ENCODE measurements at regions not wholly inside any gene's neighbourhood (a gene's known extent, or its start where the extent isn't known, plus 50 kb on each side); places are given as distances from the start of the nearest gene placed in this dataset.

- Histone ChIP-seq H3K36me3 (no peaks in the 10 kb centered on the region), H3K4me1 (no peaks in the 10 kb centered on the region), H3K9me3 (replicated peaks) (no peaks in the 10 kb centered on the region), H3K27me3 (ENCODE audit: low read depth) (no peaks in the 10 kb centered on the region), H3K27ac (replicated peaks) (no peak overlapping the region), H3K4me3 (no peak overlapping the region)
- intact Hi-C loops (cut with micrococcal nuclease) = no loop called here
- TF ChIP-seq CTCF (IDR thresholded peaks at IDR 0.05; ENCODE audit: borderline replicate concordance) = no peak
- no peak for DNase-seq
These were observed 688.3 kb upstream of the NECTIN3 start for GRCh38 chr3:110383356-110383755.

- no peak overlapping the region for H3K4me3 ChIP-seq
- intact Hi-C loops (cut with micrococcal nuclease) = no loop called here
- no peaks in the 10 kb centered on the region for H3K27me3 ChIP-seq (ENCODE audit: low read depth)
- H3K4me1 ChIP-seq = no peaks in the 10 kb centered on the region
- H3K9me3 ChIP-seq (replicated peaks) = no peaks in the 10 kb centered on the region
- no peak overlapping the region for H3K27ac ChIP-seq (replicated peaks)
- no peaks in the 10 kb centered on the region for H3K36me3 ChIP-seq
- TF ChIP-seq CTCF (IDR thresholded peaks at IDR 0.05; ENCODE audit: borderline replicate concordance) = no peak
- DNase-seq = no peak
These were observed 687.0 kb upstream of the NECTIN3 start for GRCh38 chr3:110384601-110385000.

- no peak for TF ChIP-seq CTCF (IDR thresholded peaks at IDR 0.05; ENCODE audit: borderline replicate concordance)
- no peak overlapping the region for H3K4me3 ChIP-seq
These were observed 682.6 kb upstream of the NECTIN3 start for GRCh38 chr3:110389005-110389404.

GRCh38 chr3:110390372-110390771 lies 681.2 kb upstream of the NECTIN3 start:
- H3K27ac ChIP-seq (replicated peaks) = no peak overlapping the region
- no peaks in the 10 kb centered on the region for H3K36me3 ChIP-seq
- no peaks in the 10 kb centered on the region for H3K27me3 ChIP-seq (ENCODE audit: low read depth)
- H3K4me1 ChIP-seq = no peaks in the 10 kb centered on the region
- no peak overlapping the region for H3K4me3 ChIP-seq
- DNase-seq = no peak
- H3K9me3 ChIP-seq (replicated peaks) = no peaks in the 10 kb centered on the region
- intact Hi-C loops (cut with micrococcal nuclease) = no loop called here
- TF ChIP-seq CTCF (IDR thresholded peaks at IDR 0.05; ENCODE audit: borderline replicate concordance) = no peak

More at GRCh38 chr3:110389005-110389404, 682.6 kb upstream of the NECTIN3 start:
- H3K9me3 ChIP-seq (replicated peaks) = no peaks in the 10 kb centered on the region
- intact Hi-C loops (cut with micrococcal nuclease) = no loop called here
- no peak overlapping the region for H3K27ac ChIP-seq (replicated peaks)
- H3K4me1 ChIP-seq = no peaks in the 10 kb centered on the region
- H3K36me3 ChIP-seq = no peaks in the 10 kb centered on the region
- no peaks in the 10 kb centered on the region for H3K27me3 ChIP-seq (ENCODE audit: low read depth)
- DNase-seq = no peak

GRCh38 chr3:110391042-110391441 lies 680.6 kb upstream of the NECTIN3 start:
- no peak for DNase-seq
- H3K4me3 ChIP-seq = no peak overlapping the region
- intact Hi-C loops (cut with micrococcal nuclease) = no loop called here
- no peak for TF ChIP-seq CTCF (IDR thresholded peaks at IDR 0.05; ENCODE audit: borderline replicate concordance)
- H3K36me3 ChIP-seq = no peaks in the 10 kb centered on the region
- no peak overlapping the region for H3K27ac ChIP-seq (replicated peaks)
- no peaks in the 10 kb centered on the region for H3K9me3 ChIP-seq (replicated peaks)
- no peaks in the 10 kb centered on the region for H3K27me3 ChIP-seq (ENCODE audit: low read depth)
- H3K4me1 ChIP-seq = no peaks in the 10 kb centered on the region
